DMS 273 (cell line): ENCODE measurements at regions not wholly inside any gene's neighbourhood (a gene's known extent, or its start where the extent isn't known, plus 50 kb on each side); places are given as distances from the start of the nearest gene placed in this dataset.
"Not testable (repeated sequence)": the region's sequence is repeated elsewhere in the genome, so short reads cannot be mapped to it uniquely, and the experiment has no call there.

Source experiments
- DNase-seq: peaks from one replicate; lab custom pipeline; 2025; ENCODE audit not compliant: unreplicated experiment; lab: John Stamatoyannopoulos, UW

DNA sequence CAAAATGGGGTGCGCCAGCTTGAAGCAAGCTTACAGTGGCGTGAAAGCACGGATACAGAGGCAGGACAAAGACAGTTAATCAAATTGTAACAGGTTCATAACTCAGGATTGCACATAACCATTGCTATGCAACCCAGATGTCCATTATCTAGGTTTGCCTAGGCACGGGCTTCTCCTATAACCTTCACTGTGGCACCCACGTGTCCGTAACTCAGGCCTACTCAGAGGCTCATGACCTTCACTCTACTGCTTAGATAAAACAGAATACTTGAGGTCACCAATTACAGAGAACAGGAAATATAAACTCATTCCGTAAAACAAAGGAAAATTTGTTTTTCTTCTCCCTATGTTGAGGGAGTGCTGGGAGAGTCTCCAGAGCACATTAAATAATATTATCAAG, 1585.9 kb upstream of the PRMT6 start:
- not testable (repeated sequence) for DNase-seq

DNA sequence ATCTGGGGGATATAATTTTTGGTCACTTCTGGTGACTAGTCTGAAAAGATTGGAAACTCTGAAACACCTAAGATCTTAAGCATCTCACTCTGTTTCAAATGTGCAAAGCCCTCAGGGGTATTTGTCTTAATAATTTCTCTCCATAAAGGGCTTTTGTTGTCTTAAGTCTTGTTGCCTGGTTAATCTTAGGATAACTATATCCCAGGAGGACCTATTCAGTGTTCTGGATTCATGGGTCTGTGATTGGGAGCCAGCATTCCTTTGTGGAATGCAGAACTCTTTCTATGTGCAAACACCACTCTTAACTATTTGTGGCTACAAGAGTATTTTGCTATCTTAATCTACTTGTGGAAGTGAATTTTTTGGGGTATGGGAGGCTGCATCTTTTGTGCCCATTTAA, 1573.0 kb upstream of the PRMT6 start:
- DNase-seq: no peak

DNA sequence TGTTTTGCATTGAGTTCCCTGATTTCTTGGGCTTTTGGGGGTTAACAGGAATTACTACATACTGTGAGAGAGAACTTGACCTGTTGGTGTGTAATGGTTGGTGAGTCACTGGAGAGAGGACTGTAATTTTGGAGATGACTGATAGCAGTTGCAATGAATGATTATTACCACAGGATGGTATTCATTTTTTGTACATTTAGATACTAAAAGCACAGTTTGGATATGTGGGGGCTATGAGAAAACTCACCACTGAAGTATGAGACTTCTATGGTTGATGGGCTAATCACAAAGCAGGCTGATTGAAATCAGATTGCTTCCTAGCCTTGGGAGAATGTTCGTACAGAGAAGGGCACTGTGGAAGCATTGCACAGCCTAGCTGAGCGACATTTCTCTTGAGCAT, 1571.3 kb upstream of the PRMT6 start:
- DNase-seq: no peak

DNA sequence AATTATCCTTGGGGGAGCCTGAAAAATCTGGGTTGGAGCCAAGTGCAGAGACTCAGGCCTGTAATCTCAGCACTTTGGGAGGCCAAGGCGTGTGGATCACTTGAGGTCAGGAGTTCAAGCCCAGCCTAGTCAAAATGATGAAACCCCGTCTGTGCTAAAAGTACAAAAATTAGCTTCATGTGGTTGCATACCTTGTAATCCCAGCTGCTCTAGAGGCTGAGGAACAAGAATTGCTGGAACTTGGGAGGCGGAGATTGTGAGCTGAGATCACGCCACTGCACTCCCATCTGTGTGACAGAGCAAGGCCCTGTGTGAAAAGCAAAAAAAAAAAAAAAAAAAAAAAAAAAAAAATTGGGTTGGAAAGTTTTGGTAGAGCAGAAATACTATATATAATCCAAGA, 1563.6 kb upstream of the PRMT6 start:
- no peak for DNase-seq

DNA sequence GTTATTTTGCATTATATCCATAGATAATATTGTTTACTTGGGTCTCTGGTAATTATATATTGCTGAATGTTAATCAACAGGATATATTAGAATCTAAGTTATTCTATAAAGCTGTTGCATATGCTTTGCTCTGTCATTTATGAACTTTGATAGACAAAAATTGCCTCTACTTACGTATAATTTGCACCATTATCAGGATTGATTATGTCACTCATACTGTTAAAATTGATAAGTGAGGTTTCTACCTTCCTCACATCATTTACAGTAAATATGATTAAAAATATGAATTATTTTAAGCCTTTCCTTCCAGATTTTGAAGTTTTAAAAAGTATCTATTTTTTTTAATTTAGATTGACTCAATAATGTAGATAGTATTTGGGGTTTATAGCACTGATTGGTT, 1540.4 kb upstream of the PRMT6 start:
- no peak for DNase-seq

DNA sequence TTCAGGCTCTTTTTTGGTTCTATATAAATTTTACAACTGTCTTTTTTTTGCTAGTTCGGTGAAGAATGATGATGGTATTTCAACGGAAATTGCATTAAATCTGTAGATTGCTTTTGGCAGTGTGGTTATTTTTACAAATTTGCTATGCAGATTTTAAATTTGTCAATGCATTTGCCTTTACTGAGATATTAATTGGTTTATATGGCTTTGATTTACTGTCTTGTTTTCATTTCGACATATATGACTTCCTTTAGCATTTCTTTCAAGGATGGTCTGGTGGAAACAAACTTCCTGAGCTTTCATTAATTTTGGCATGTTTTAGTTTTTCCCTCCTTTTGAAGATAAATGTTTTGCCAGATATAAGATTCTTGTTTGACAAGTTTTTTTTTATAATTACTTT, 1522.5 kb upstream of the PRMT6 start:
- DNase-seq: no peak

DNA sequence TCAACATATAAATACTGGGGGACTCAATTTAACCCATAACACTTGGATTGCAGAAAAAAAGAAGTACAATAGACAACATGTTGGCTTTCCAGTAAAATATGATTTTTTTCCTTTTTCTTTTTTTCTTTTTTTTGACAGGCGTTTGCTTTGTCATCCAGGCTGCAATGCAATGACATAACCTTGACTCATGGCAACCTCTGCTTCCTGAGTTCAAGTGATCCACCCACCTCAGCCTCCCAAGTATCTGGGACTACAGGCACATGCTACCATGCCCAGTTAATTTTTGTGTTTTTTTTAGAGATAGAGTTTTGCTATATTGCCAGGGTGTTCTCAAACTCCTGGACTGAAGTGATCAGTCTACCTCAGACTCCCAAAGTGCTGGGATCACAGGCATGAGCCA, 1512.0 kb upstream of the PRMT6 start:
- no peak for DNase-seq

DNA sequence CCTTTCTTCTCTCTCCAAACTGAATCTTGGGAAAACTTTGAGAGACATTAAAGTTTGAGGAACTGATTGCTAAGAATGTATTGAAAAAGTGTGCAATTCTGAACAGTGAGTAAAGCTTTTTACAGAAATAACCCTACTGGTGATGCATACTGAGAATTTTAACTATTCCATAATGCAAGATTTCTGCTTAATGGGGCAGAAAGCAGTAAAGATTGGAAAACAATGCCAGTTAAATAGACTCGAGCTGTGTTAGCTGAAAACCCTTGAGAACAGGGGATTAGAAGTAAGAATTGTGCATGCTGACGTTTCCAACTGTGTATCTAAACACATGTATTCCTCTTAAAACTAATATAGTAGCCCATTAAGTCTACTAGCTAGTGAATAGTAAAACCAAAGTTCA, 1500.2 kb upstream of the PRMT6 start:
- DNase-seq: no peak

DNA sequence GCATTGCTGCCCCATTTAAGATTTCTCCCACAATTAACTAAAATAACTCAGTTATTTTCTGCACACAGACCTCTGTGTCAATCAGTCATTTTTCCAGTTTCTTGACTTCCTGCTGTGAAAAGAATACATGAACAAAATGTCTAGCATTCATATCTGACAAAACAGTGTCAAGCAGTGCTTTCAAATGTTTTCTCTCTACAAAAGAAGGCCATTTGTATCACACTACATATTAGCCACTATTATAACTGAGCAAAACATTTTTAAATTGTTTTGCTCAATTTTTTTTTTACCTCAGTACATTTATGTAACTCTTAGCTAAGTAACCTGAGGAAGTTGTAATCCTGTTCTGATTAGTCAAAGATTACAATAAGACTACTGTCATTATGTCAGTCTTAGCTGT, 1498.5 kb upstream of the PRMT6 start:
- no peak for DNase-seq

DNA sequence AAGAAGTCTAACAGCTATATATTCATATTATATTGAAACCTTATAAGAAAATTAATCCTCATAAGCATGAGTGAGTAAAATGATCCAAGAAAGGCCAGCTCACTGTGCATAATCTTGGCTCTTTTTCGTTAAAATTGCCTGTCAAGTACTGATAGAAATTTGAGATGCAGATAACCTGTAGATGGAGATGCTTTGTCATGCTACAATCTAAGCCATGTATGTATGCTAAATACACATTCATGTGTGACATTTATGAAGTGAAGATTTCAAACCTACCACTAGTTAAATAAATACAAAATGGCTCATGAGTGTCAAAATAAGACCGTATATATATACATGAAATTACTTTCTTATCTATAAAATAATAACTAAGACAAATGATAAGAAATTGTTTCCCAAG, 1491.5 kb upstream of the PRMT6 start:
- DNase-seq: no peak

DNA sequence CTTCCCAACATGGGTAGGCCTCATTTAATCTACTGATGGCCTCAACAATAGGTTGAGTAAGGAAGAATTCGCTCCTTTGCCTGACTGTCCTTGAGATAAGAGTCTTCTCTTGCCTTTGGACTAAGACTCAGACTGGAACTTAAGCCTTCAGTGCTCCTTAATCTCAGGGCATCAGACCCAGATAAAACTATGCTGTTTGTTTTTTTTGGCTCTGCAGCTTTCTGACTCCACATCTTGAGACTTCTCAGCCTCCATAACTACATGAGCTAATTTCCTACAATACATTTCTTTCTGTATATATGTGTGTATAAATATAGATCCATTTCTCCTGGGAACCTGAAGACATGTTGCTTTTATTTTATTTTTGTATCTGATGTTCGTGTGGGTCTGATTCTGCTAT, 1470.7 kb upstream of the PRMT6 start:
- DNase-seq: no peak

DNA sequence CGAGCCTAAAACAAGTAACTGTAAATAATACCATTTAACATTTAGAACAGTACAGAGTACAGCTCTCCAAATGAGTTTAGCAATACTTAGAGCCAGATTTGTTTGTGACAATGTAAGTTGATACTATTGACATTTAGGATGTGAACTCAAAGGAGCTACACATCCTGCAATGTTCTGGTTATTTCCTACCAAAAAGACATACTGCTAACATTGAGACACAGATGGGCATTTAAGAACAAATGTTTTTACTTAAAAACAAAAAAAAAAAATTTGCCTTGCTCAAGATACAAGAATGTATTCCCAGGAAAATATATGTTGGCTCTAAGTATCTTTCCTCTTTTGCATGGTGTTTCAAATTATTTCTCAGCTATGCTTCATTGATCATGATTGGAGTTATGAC, 1464.8 kb upstream of the PRMT6 start:
- DNase-seq: no peak

DNA sequence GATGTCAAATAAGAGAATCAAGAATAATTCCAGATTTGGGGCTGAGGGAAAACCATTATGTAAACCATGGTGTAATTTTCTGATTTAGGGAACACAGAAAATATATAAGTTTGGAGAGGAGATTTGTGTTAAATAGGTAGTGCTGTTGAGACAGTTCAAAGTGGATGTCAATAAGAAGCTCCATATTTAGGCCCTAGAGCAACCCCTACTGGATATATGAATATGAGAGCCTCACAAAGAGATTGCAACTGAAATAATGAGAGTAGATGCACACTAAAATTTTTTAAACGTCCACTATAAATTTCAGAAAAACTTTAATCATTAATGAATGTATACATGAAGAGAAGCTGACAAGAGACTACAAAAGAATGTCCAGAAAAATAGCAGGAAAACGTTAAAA, 1447.8 kb upstream of the PRMT6 start:
- peak; percentile 11 for DNase-seq

DNA sequence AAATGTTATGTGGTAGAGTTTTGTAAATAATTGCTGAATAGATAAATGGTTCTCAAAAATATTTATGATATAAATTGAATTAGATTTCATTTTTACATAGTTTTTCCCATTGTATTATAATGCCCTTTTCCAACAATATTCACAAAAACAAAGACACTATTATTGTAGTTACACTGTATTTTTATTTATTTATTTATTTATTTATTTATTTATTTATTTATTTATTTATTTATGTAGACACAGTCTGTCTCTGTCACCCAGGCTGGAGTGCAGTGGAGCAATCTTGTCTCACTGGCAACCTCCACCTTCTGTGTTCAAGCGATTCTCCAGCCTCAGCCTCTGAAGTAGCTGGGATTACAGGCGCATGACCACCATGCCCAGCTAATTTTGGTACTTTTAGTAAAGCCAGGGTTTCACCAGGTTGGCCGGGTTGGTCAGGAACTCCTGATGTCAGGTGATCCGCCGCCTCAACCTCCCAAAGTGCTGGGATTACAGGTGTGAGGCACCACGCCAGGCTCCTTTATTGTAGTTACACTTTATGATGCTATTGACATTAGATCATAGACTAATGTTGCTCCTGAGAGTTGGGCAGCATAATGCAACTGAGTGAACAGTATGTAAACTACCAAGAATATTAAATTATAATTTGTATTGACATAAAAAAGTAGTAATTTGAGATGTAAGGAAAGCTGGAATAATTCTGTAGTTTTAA, 1430.0 kb upstream of the PRMT6 start:
- DNase-seq: no peak

DNA sequence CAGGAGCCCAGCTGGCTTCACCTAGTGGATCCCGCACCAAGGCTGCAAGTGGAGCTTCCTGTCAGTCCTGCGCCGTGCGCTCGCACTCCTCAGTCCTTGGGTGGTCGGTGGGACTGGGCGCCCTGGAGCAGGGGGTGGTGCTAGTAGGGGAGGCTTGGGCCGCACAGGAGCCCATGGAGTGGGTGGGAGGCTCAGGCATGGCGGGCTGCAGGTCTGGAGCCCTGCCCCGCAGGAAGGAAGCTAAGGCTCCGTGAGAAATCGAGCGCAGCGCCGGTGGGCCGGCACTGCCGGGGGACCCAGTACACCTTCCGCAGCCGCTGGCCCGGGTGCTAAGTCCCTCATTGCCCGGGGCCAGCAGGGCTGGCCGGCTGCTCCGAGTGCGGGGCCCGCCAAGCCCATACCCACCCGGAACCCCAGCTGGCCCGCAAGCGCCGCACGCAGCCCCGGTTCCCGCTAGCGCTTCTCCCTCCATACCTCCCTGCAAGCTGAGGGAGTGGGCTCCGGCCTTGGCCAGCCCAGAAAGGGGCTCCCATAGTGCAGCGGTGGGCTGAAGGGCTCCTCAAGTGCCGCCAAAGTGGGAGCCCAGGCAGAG, 1425.2 kb upstream of the PRMT6 start:
- not testable (repeated sequence) for DNase-seq

DNA sequence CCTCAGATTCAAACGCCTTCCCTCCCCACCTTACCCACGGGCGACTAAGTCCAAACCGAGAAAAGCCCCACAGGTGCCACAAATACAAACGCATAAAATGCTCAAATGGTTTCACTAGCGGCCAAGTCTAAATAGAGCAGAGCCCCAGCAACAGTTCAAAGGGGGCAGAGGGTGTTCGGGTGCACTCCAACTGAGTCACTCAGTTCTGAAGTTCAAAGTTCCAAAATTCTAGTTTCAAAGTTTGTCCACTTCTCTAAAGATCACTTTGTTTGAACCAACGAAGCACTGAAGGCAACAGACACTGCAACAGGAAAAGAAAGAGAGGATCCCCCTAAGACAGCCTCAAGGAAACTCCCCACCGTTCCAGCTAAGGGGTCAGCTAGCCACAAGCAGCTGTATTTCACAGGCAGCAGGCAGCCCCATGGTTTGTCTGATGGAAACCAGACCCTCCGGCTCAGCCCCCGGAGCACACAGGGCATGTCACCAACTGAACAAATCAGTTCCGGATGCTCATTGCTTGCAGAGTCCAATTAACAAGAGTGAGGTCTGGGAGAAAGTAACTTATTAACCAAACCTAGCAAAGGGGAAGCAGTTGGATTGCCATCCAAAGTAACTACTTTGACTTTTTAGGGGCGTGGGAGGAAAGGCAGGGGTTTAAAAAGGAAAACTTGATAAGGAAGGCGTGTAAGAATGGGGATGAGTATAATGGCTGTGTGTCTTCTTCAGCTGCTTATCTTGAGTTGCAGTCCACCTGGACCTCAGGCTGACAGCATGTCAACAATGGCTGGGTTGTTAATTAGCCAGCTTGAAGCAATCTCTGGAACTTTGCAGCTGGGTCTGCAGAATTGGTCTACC, 1423.9 kb upstream of the PRMT6 start:
- no peak for DNase-seq

DNA sequence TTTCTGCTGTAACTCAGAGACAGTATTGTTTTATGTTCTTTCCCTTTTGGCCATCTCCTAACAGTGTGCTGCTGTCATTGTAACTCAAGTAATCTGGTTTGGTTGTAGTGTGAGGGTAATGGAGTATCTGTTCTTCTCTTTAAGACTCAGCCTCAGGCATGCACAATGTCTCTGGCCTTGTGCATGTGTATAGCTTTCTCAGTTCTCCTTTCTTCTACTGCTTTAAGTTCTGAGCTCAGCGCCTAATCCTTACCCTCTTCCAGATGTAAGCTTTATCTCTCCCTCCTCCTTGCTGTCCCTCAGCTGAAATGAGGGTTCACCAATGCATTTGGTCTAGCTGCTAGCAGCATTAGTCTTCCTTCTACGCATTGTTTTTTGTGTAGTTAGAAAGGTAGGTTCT, 1420.4 kb upstream of the PRMT6 start:
- no peak for DNase-seq

DNA sequence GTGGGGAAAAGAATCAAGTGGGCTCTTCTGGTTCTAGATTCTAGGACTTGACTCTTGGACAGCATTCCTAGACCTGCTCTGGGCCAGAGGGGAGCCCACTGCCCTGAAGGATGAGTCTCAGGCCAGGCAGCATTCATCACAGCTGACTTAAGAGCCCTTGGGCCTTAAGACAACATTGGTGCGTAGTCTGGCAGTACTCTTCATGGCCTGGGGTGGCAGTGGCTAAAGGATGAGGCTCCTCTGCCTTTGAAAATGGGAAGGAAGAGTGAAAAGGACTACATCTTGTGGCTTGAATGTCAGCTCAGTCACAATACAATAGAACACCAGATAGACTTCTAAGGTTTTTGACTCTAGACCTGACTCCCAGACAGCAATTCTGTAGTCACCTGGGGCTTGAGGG, 1415.1 kb upstream of the PRMT6 start:
- DNase-seq: no peak

DNA sequence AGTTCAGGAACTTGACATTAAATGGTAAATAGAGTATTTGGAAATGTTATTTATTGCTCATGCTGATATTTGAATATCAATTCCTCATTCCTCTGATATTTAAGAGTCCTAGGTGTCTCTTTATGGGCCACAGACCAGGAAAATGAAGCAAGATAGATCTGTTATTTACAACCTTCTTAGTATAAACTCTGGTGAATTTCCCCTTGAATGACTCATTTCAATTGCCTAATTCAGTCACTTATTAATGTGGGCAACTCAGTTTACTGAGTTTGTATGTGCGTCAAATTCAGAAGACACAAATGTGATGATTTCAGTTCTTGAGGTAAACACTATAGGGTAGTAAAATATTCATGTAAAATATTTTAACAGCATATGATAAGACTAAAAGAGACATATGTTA, 1404.4 kb upstream of the PRMT6 start:
- no peak for DNase-seq

DNA sequence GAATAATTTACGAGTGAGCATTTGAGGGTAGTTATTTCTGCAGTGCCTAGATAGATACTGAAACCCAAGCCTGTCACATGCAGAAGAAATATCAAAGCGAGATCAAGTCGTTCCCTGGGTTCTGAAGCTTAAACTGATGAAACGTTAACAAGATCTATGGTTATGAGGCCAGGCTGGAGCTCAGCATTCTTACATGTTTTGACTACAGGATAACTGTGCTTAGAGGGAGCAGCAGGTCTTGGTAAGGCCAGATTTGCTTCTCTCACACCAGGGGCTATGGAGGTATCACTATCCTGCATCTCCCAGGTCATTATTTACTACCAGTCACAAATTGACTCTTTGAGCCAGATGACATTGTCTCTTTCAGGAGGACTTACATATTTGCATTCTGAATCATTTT, 1401.4 kb upstream of the PRMT6 start:
- no peak for DNase-seq

DNA sequence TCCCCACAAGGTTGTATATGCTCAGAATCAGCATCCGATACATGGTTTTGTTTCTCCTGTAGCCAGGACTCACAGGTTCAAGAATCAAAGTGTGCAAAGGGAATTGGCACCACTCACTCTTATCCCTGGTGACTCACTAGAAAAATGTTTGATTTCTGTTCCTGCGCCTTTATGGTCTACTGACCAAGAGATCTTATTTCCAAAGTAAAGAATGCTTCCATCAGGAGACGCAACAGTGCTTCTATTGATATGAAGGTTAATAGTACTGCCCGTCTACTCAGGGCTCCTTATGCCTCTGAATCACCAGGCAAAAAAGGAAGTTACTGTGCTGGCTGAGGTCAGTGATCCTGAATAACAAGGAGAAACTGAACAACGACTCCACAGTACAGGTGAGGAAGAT, 1392.0 kb upstream of the PRMT6 start:
- DNase-seq: no peak

DNA sequence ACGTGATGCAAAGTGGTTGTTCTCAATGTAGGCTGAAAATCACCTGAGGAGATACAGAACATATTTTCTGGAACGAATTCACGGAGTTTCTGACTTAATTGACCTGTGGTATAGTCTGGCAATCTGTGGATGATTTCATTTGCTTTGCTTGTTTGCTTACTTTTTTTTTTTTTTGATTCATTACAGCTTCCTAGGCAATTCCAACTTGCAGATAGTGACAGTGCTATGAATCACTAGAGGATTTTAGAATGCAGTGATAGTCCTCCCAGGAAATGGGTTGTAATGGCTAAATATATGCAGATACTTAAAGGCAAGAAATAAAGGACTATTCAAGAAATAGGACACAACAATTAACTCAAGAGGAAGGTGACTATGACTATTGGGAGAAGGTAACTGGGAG, 1378.1 kb upstream of the PRMT6 start:
- DNase-seq: no peak
